ENCODE measurements at regions not wholly inside any gene's neighbourhood (a gene's known extent, or its start where the extent isn't known, plus 50 kb on each side); places are given as distances from the start of the nearest gene placed in this dataset.
"Not testable (repeated sequence)": the region's sequence is repeated elsewhere in the genome, so short reads cannot be mapped to it uniquely, and the experiment has no call there.

GRCh38 chr7:65279795-65280194 is 93.9 kb upstream of the ZNF92 start:
- H3K9me3 Mint-ChIP-seq = peaks cover 6% of the 10 kb centered on the region
- intact Hi-C loops (cut with micrococcal nuclease) = no loop called here
- CTCF ChIA-PET = no interaction called here

GRCh38 chr7:65276822-65277221 is 96.8 kb upstream of the ZNF92 start:
- POLR2A ChIA-PET = no interaction called here
- Mint-ChIP-seq H3K36me3 (peaks cover 4% of the 10 kb centered on the region), H3K4me3 (no peak overlapping the region)

More at GRCh38 chr7:65279795-65280194, 93.9 kb upstream of the ZNF92 start:
- Mint-ChIP-seq H3K27me3 (peaks cover 20% of the 10 kb centered on the region), H3K4me1 (ENCODE audit: low read depth) (no peaks in the 10 kb centered on the region), H3K4me3 (no peak overlapping the region), H3K27ac (no peak overlapping the region), H3K36me3 (peaks cover 4% of the 10 kb centered on the region)
- POLR2A ChIA-PET = no interaction called here
- DNase-seq = no peak

GRCh38 chr7:65271502-65271901 is 102.2 kb upstream of the ZNF92 start:
- POLR2A ChIA-PET; H3K4me3 Mint-ChIP-seq; intact Hi-C loops (cut with micrococcal nuclease); H3K4me1 Mint-ChIP-seq (ENCODE audit: low read depth); H3K27ac Mint-ChIP-seq; DNase-seq; H3K36me3 Mint-ChIP-seq; CTCF ChIA-PET; H3K9me3 Mint-ChIP-seq: not testable (repeated sequence)
- H3K27me3 Mint-ChIP-seq = peaks cover 32% of the 10 kb centered on the region

More at GRCh38 chr7:65276822-65277221, 96.8 kb upstream of the ZNF92 start:
- Mint-ChIP-seq H3K27me3 (peaks cover 22% of the 10 kb centered on the region), H3K9me3 (peaks cover 9% of the 10 kb centered on the region), H3K4me1 (ENCODE audit: low read depth) (no peaks in the 10 kb centered on the region), H3K27ac (no peak overlapping the region)
- intact Hi-C loops (cut with micrococcal nuclease) = no loop called here
- DNase-seq = no peak
- CTCF ChIA-PET = no interaction called here

GRCh38 chr7:65269150-65269856 is 104.4 kb upstream of the ZNF92 start:
- ChIA-PET POLR2A (no interaction called here), CTCF (interaction anchor here (1.2 kb wide), 1 partner anchor 38 kb away, joined by 5 read pairs; no protein-coding TSS in a partner anchor)
- intact Hi-C loops (cut with micrococcal nuclease) = no loop called here
- peak; percentile 71 for DNase-seq
- H3K9me3 Mint-ChIP-seq = no peaks in the 10 kb centered on the region
- peaks cover 10% of the 10 kb centered on the region for H3K4me1 Mint-ChIP-seq (ENCODE audit: low read depth)
- peaks cover 31% of the 10 kb centered on the region for H3K27me3 Mint-ChIP-seq
- no peak overlapping the region for H3K27ac Mint-ChIP-seq
- H3K36me3 Mint-ChIP-seq = no peaks in the 10 kb centered on the region
- H3K4me3 Mint-ChIP-seq = peak overlapping the region; percentile 71

GRCh38 chr7:65268782-65269149 is 104.9 kb upstream of the ZNF92 start:
- CTCF ChIA-PET = no interaction called here
- peak overlapping the region; percentile 71 for H3K4me3 Mint-ChIP-seq
- DNase-seq = no peak

GRCh38 chr7:65265933-65266519 is 107.6 kb upstream of the ZNF92 start:
- no peaks in the 10 kb centered on the region for H3K9me3 Mint-ChIP-seq
- peaks cover 20% of the 10 kb centered on the region for H3K27me3 Mint-ChIP-seq
- H3K36me3 Mint-ChIP-seq = no peaks in the 10 kb centered on the region
- H3K4me3 Mint-ChIP-seq = no peak overlapping the region
- intact Hi-C loops (cut with micrococcal nuclease) = no loop called here
- POLR2A ChIA-PET = no interaction called here
- H3K4me1 Mint-ChIP-seq (ENCODE audit: low read depth) = peaks cover 10% of the 10 kb centered on the region
- no peak for DNase-seq
- CTCF ChIA-PET = interaction anchor here (1.6 kb wide), 1 partner anchor 41 kb away, joined by 4 read pairs; no protein-coding TSS in a partner anchor
- H3K27ac Mint-ChIP-seq = no peak overlapping the region

More at GRCh38 chr7:65268782-65269149, 104.9 kb upstream of the ZNF92 start:
- no peaks in the 10 kb centered on the region for H3K9me3 Mint-ChIP-seq
- peaks cover 10% of the 10 kb centered on the region for H3K4me1 Mint-ChIP-seq (ENCODE audit: low read depth)
- POLR2A ChIA-PET = no interaction called here
- no peak overlapping the region for H3K27ac Mint-ChIP-seq
- intact Hi-C loops (cut with micrococcal nuclease) = no loop called here
- H3K36me3 Mint-ChIP-seq = no peaks in the 10 kb centered on the region
- peaks cover 31% of the 10 kb centered on the region for H3K27me3 Mint-ChIP-seq

- Mint-ChIP-seq H3K27me3 (peaks cover 8% of the 10 kb centered on the region), H3K9me3 (no peaks in the 10 kb centered on the region), H3K4me3 (no peak overlapping the region), H3K36me3 (no peaks in the 10 kb centered on the region), H3K4me1 (ENCODE audit: low read depth) (peaks cover 3% of the 10 kb centered on the region), H3K27ac (no peak overlapping the region)
- DNase-seq = no peak
- intact Hi-C loops (cut with micrococcal nuclease) = no loop called here
- POLR2A ChIA-PET = no interaction called here
- CTCF ChIA-PET = no interaction called here
Observed at GRCh38 chr7:65264258-65264657, 109.4 kb upstream of the ZNF92 start.

- CTCF ChIA-PET; H3K4me3 Mint-ChIP-seq; DNase-seq; POLR2A ChIA-PET; intact Hi-C loops (cut with micrococcal nuclease); H3K27me3 Mint-ChIP-seq; H3K4me1 Mint-ChIP-seq (ENCODE audit: low read depth); H3K9me3 Mint-ChIP-seq; H3K27ac Mint-ChIP-seq; H3K36me3 Mint-ChIP-seq: not testable (repeated sequence)
Observed at GRCh38 chr7:65260673-65261072, 113.0 kb upstream of the ZNF92 start.

GRCh38 chr7:65259864-65260525 is 113.7 kb upstream of the ZNF92 start:
- CTCF ChIA-PET; H3K4me3 Mint-ChIP-seq; H3K4me1 Mint-ChIP-seq (ENCODE audit: low read depth); intact Hi-C loops (cut with micrococcal nuclease); H3K27me3 Mint-ChIP-seq; POLR2A ChIA-PET; H3K9me3 Mint-ChIP-seq; H3K36me3 Mint-ChIP-seq; H3K27ac Mint-ChIP-seq; DNase-seq: not testable (repeated sequence)

- Mint-ChIP-seq H3K27ac (no peak overlapping the region), H3K9me3 (no peaks in the 10 kb centered on the region), H3K36me3 (no peaks in the 10 kb centered on the region), H3K4me3 (no peak overlapping the region), H3K4me1 (ENCODE audit: low read depth) (peaks cover 7% of the 10 kb centered on the region), H3K27me3 (peaks cover 13% of the 10 kb centered on the region)
- DNase-seq = no peak
- intact Hi-C loops (cut with micrococcal nuclease) = no loop called here
- ChIA-PET CTCF (no interaction called here), POLR2A (no interaction called here)
Observed at GRCh38 chr7:65254061-65254460, 119.6 kb upstream of the ZNF92 start.

- no peak overlapping the region for H3K27ac Mint-ChIP-seq
Observed at GRCh38 chr7:65251851-65252620, 121.6 kb upstream of the ZNF92 start.

GRCh38 chr7:65250697-65251395 is 122.8 kb upstream of the ZNF92 start:
- H3K4me3 Mint-ChIP-seq = peak overlapping the region; percentile 12
- H3K27ac Mint-ChIP-seq = no peak overlapping the region
- H3K9me3 Mint-ChIP-seq = no peaks in the 10 kb centered on the region
- no peaks in the 10 kb centered on the region for H3K36me3 Mint-ChIP-seq
- ChIA-PET POLR2A (no interaction called here), CTCF (interaction anchor here (0.8 kb wide), 1 partner anchor 57 kb away, joined by 3 read pairs; no protein-coding TSS in a partner anchor)
- H3K27me3 Mint-ChIP-seq = peaks cover 13% of the 10 kb centered on the region
- no peak for DNase-seq
- intact Hi-C loops (cut with micrococcal nuclease) = no loop called here
- H3K4me1 Mint-ChIP-seq (ENCODE audit: low read depth) = peaks cover 7% of the 10 kb centered on the region

More at GRCh38 chr7:65251851-65252620, 121.6 kb upstream of the ZNF92 start:
- Mint-ChIP-seq H3K4me3 (peak overlapping the region; percentile 76), H3K27me3 (peaks cover 13% of the 10 kb centered on the region), H3K9me3 (no peaks in the 10 kb centered on the region), H3K36me3 (no peaks in the 10 kb centered on the region), H3K4me1 (ENCODE audit: low read depth) (peaks cover 7% of the 10 kb centered on the region)
- intact Hi-C loops (cut with micrococcal nuclease) = no loop called here
- ChIA-PET POLR2A (no interaction called here), CTCF (no interaction called here)
- peak; percentile 58 for DNase-seq

Measured in activated CD4-positive, alpha-beta memory T cell treated with anti-CD3 and anti-CD28 coated beads for 36 hours (primary cell).